ENCODE measurements at regions not wholly inside any gene's neighbourhood (a gene's known extent, or its start where the extent isn't known, plus 50 kb on each side); places are given as distances from the start of the nearest gene placed in this dataset.

GRCh38 chr10:2748287-2748686 is 319.1 kb upstream of the PFKP start:
- no peak for TF ChIP-seq FOXA1 (IDR thresholded peaks at IDR 0.05)
- TF ChIP-seq BHLHE40 (IDR thresholded peaks at IDR 0.05; ENCODE audit: borderline replicate concordance) = no peak
- no peak for TF ChIP-seq HDGF (IDR thresholded peaks at IDR 0.05; ENCODE audit: borderline replicate concordance)
- TF ChIP-seq FOXM1 (IDR thresholded peaks at IDR 0.05; ENCODE audit: borderline replicate concordance) = no peak
- no peak for TF ChIP-seq SP1 (IDR thresholded peaks at IDR 0.05)
- TF ChIP-seq ZNF384 (IDR thresholded peaks at IDR 0.05) = no peak
- no peak for TF ChIP-seq ELF4 (IDR thresholded peaks at IDR 0.05)
- no peak for TF ChIP-seq SUZ12 (IDR thresholded peaks at IDR 0.05)
- no peak for TF ChIP-seq LEF1 (IDR thresholded peaks at IDR 0.05; ENCODE audit: borderline replicate concordance)
- TF ChIP-seq FOXK2 (IDR thresholded peaks at IDR 0.05) = no peak
- TF ChIP-seq TARDBP (IDR thresholded peaks at IDR 0.05) = no peak
- no peak for TF ChIP-seq ARNT (IDR thresholded peaks at IDR 0.05)
- TF ChIP-seq NFRKB (IDR thresholded peaks at IDR 0.05) = no peak
- no peak for TF ChIP-seq L3MBTL2 (conservative IDR thresholded peaks at IDR 0.05)
